Fibroblast of lung (primary cell): ENCODE measurements at regions not wholly inside any gene's neighbourhood (a gene's known extent, or its start where the extent isn't known, plus 50 kb on each side); places are given as distances from the start of the nearest gene placed in this dataset.

Experiments used
- EZH2 ChIP-seq: IDR thresholded peaks from 2 replicates; pipeline ENCODE4 v1.5.1; 2012; ENCODE audit warnings: low read length, control low read depth, mild to moderate bottlenecking; ENCODE audit errors: missing control alignments
- TF ChIP-seq, protein P1 (sequence below), 2 donors: IDR thresholded peaks in 1 of 2; conservative IDR thresholded peaks in 1 of 2; 1 replicate in 1 of 2; 2 replicates in 1 of 2; pipeline ENCODE4 v1.5.1; 2011 to 2012; ENCODE audit warnings: low read length in 2 of 2, control low read depth in 1 of 2, inconsistent platforms in 1 of 2, low read depth in 1 of 2, mild to moderate bottlenecking in 1 of 2

DNA sequence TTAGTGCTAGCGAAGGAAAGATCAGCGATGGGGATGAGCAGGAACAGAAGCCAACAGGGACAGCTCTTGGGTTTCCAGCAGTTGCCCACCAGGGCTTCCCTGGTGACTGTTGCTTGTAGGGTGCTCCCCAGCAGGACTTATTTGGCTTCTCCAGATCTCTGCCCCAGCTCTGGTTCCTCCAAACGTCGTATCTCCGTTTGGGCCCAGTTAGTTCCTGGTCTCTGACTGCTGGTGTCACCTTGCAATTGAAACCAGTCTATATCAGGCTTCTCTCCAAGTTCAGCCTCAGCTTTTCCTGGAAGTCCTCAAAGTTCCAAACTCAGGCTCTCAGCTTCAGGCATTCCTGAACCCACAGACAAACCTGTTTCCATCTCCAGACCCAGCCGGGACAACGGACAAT lies 70.8 kb upstream of the NXT1 start:
- TF ChIP-seq, protein P1, sequence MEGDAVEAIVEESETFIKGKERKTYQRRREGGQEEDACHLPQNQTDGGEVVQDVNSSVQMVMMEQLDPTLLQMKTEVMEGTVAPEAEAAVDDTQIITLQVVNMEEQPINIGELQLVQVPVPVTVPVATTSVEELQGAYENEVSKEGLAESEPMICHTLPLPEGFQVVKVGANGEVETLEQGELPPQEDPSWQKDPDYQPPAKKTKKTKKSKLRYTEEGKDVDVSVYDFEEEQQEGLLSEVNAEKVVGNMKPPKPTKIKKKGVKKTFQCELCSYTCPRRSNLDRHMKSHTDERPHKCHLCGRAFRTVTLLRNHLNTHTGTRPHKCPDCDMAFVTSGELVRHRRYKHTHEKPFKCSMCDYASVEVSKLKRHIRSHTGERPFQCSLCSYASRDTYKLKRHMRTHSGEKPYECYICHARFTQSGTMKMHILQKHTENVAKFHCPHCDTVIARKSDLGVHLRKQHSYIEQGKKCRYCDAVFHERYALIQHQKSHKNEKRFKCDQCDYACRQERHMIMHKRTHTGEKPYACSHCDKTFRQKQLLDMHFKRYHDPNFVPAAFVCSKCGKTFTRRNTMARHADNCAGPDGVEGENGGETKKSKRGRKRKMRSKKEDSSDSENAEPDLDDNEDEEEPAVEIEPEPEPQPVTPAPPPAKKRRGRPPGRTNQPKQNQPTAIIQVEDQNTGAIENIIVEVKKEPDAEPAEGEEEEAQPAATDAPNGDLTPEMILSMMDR (conservative IDR thresholded peaks at IDR 0.05 in 1 of 2, IDR thresholded peaks at IDR 0.05 in 1 of 2; ENCODE audit: low read depth in 1 of 2, low read length in 2 of 2): no peak
- TF ChIP-seq EZH2: no peak
